G401.6 (cell line): ENCODE measurements at regions not wholly inside any gene's neighbourhood (a gene's known extent, or its start where the extent isn't known, plus 50 kb on each side); places are given as distances from the start of the nearest gene placed in this dataset.

Experiments
- FAIRE-seq: peaks from 2 replicates; lab custom pipeline; 2012; peaks lifted over from hg19 to GRCh38; lab: Jason Lieb, UNC

GRCh38 chr5:74019923-74020322 is 393.9 kb downstream of the ARHGEF28 start:
- no peak for FAIRE-seq

DNA sequence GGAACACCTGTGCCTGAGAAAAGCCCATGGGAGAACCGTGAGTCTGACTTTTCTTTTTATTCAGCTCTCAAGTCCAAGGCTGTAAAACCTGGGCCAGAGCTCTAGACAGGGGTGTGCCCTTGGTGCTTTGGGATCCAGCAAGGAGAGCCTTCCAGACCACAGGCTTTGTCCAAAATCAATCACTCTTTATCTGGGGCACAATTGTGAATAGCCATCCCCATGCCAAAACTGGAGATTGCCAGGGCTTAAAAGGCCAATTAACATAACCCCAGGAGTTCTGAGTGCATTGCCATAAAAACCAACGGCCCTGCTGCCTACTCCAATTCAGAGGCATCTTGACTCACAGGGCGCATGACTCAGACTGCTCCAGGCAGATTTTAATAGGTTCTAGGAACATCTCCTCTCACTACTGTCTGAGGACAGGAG is 391.8 kb downstream of the ARHGEF28 start:
- FAIRE-seq, result no peak

GRCh38 chr5:74017112-74017511 is 391.1 kb downstream of the ARHGEF28 start:
- no peak for FAIRE-seq

DNA sequence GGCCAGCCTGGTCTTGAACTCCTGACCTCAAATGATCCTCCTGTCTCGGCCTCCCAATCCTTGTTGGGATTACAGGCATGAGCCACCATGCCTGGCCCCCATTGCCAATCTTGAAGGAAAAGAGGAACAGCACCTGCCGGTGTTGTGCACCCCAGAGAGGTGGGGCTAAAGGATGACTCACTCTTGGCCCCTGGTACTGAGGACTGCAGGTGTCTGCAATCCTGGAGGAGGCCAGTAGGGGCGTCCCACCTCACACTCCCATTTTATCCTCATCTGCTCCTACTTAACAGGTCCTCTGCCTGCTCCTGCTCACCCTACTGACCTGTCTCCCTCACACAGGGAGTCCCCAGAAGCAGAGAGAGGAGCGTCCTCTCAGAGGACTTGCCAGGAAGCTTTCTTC is 390.4 kb downstream of the ARHGEF28 start:
- no peak for FAIRE-seq

GRCh38 chr5:74015716-74016115 is 389.7 kb downstream of the ARHGEF28 start:
- no peak for FAIRE-seq

DNA sequence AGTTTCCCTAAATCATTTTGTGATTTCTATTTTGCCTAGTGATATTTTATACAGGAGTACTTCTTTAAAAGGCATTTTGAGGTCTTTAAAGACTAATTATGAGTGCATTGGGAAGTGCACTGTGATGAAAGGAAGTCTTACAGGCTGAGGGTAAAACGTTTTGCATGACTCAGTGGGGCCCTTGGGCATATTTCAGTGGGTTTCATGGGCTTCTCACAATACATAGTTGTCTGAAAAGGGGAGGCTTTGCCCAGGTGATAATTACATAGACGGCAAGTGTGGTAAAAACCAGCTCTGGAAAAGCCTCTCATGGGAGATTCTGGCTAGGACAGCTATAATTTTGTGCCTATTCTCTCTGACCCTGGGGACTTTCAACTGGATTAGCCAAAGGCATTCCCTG is 387.2 kb downstream of the ARHGEF28 start:
- no peak for FAIRE-seq

DNA sequence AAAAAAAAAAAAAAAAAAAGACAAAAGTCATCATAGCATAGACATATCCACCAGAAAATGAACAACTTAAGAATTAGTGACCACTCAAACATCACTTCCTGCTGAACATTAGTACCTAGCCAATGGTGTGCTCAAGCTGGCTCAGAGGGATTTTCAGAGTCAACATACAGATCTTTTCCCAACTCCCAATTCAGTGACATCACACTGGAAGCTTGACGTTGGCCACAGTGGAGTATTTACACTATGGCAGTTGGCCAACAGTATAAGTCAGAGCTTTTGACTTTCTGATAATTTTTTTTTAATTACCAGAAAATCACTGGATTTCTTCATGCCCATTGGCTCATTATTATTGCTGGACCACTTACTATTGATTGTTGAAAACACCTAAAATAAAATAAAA is 383.5 kb downstream of the ARHGEF28 start:
- FAIRE-seq, result no peak

DNA sequence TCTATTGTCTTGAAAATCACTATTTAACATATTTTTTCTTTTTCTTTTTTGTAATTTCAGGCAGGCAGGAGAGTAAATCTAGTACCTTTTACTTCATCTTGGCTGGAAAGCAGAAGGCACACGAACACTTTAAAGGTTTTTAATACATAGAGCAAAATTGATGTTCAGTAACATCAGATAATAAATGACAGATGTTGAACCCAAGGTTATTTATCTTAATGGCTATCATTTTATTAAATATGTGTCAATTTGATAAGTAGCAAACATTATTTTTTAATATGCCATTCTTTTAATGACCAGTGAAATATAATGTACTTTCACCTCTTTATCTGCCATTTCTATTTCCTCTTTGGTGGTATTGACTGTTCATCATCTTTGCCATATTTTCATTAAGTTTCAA is 381.2 kb downstream of the ARHGEF28 start:
- FAIRE-seq, result no peak

- FAIRE-seq, result no peak
Measured at GRCh38 chr5:73999297-73999696, 373.3 kb downstream of the ARHGEF28 start.

DNA sequence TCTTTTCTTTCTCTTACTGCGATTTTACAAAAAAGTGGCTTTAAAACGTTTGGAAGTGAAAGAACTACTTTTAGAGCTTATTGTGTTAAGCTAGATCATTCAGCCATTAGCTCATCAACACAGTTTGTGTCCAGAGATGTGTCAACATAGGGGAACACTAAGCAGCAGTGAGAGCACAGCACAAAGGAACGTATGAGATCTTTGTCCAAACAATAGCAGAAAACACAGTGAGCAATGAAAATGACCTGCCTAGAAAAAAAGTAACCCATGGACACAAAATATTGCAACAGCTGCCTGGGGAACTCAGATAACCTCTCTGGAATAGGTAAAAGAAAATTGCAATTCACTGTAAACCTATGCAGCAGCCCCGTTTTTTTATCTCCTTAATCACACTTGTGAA is 372.5 kb downstream of the ARHGEF28 start:
- FAIRE-seq, result no peak

GRCh38 chr5:73997960-73998359 is 372.0 kb downstream of the ARHGEF28 start:
- FAIRE-seq, result no peak

DNA sequence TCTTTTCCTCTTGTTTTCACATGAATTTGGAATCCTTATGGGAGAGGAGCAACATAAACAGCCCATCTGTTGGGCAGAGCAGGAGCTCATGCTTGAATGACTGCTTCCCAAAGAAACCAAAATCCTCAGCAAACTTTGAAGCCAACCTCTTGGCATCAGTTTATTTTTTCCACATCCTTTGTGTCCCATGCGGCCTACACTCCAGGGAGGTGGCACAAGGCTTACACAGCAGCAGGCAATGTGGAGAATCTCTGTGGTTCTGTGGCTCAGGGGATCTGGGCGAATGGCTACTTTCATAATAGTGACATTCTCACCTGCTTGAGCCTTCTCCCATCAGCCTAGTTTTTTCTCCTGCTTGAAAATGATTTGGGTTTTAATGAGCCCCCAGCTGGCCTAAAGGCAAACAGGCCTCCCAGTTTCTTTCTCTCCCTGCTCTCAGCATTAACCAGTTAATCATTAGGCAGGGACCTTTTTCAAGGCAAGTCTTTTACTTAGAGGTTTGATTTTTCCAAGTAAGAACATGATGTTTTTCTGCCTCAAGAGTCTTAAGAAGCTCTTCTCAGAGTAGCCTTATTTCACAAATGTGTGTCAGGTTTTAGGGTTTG is 370.3 kb downstream of the ARHGEF28 start:
- no peak for FAIRE-seq

- FAIRE-seq, result no peak
Measured at GRCh38 chr5:73994963-73995362, 369.0 kb downstream of the ARHGEF28 start.
